ENCODE measurements at regions not wholly inside any gene's neighbourhood (a gene's known extent, or its start where the extent isn't known, plus 50 kb on each side); places are given as distances from the start of the nearest gene placed in this dataset.
A peak's percentile ranks its signal among the peaks of the same experiment; 100 is the strongest.

DNA sequence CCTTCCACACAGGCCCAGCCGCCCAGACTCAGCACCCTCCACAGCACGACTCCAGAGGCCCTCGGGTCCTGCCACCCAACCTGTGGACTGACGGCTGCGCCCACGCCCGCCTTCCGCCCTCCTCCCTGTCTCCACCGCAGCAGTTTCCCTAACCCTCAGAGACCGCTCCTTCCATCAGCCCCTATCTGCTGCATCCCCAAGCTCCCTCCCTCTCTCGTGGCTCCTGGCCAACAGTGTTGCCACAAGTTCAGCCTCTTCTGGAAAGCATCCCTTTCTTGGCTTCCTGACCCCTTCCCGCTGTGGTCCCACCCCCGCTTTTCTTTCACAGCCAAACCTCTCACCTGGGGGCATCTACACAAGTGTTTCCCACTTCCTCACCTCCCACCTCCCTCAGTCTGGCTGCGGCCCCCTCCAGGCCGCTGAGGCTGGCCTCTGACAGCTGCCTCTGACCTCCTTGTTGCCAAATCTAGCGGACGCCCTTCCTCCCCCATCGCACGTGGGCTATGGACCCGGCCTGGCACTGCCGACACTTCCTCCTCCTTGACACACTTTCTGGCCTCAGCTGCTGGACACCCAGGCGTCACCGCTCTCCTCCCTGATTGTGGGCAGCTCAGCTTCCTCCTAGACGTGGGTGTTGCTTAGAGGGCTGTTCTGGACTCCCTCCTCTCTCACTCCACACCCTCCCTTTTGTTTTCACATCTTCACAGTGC lies 168.8 kb upstream of the TLE3 start:
- Histone ChIP-seq H3K9me3 (no peaks in the 10 kb centered on the region), H3K36me3 (no peaks in the 10 kb centered on the region), H3K4me3 (no peak overlapping the region), H3K27me3 (no peaks in the 10 kb centered on the region), H3K4me1 (peaks cover 0 to 11% (median 0%) of the 10 kb centered on the region in 4 donors), H3K27ac (no peak overlapping the region)
- 54% methylated on average over 20 of the region's 24 CpGs for WGBS (ENCODE audit: insufficient coverage, low coverage, low lambda C conversion rate, missing lambda C conversion rate)
- TF ChIP-seq POLR2A (IDR thresholded peaks at IDR 0.05), result no peak
- TF ChIP-seq, protein P1, sequence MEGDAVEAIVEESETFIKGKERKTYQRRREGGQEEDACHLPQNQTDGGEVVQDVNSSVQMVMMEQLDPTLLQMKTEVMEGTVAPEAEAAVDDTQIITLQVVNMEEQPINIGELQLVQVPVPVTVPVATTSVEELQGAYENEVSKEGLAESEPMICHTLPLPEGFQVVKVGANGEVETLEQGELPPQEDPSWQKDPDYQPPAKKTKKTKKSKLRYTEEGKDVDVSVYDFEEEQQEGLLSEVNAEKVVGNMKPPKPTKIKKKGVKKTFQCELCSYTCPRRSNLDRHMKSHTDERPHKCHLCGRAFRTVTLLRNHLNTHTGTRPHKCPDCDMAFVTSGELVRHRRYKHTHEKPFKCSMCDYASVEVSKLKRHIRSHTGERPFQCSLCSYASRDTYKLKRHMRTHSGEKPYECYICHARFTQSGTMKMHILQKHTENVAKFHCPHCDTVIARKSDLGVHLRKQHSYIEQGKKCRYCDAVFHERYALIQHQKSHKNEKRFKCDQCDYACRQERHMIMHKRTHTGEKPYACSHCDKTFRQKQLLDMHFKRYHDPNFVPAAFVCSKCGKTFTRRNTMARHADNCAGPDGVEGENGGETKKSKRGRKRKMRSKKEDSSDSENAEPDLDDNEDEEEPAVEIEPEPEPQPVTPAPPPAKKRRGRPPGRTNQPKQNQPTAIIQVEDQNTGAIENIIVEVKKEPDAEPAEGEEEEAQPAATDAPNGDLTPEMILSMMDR (IDR thresholded peaks at IDR 0.05), result no peak
- intact Hi-C loops (cut with DNase I), result no loop called here
- DNase-seq, result peak; percentile 64 to 76 (median 75)
- ATAC-seq, result peak; percentile 47 to 70 (median 61)

DNA sequence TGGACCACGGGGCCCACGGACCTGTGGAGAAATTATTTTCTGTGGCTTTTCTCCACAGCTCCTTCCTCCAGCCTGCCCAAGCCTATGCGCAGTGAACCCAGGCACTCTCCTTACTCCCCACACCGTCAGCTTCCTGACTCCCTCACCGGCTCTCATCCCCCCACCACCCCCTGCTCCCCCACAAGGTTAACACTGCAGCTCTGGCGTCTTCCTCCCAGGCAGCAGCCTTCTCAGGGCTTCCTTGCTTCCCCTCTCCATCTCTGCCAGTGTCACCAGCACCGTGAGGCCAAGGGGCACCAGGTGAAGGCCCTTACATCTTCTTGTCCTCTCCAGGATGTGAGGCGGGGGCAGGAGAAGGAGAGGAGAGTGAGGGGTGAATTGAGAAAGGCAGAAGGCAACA lies 168.3 kb upstream of the TLE3 start:
- H3K27ac ChIP-seq, result no peak overlapping the region
- 65% methylated on average over 8 of the region's 8 CpGs for WGBS (ENCODE audit: insufficient coverage, low coverage, low lambda C conversion rate, missing lambda C conversion rate)
- TF ChIP-seq POLR2A (IDR thresholded peaks at IDR 0.05), result no peak
- TF ChIP-seq, protein P1 (IDR thresholded peaks at IDR 0.05), result no peak

DNA sequence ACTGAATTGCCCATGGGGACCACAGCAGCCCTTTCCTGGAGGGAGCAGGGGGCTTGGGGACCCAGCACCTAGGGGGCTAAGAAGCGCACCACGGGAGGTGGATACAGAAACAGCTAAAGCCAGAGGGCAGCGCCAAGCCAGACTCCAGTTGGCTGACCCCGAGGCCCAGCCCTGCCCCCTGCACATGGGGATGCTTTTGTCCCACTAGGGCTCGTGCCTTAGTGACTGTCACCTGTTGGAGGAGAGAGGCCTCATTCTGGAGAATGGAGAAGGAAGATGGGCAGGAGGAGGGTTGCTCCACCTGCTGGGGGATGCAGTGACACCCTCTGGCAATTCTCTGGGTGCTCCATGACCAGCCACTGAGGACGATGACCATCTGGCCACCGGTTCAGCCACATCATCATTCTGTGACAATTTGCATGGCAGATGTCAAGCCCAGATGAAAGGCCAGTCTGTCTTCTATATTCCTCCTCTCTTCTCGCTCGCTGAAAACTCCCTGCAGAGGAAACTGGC lies 167.8 kb upstream of the TLE3 start:
- 100% methylated on average over 2 of the region's 9 CpGs for WGBS (ENCODE audit: insufficient coverage, low coverage, low lambda C conversion rate, missing lambda C conversion rate)
- intact Hi-C loops (cut with DNase I), result no loop called here
- Histone ChIP-seq H3K4me1 (peaks cover 0 to 3% (median 0%) of the 10 kb centered on the region in 4 donors), H3K27me3 (no peaks in the 10 kb centered on the region), H3K36me3 (no peaks in the 10 kb centered on the region), H3K4me3 (no peak overlapping the region), H3K9me3 (no peaks in the 10 kb centered on the region), H3K27ac (no peak overlapping the region)
- peak; percentile 19 to 27 (median 25) for ATAC-seq
- DNase-seq, result no peak
- no peak for TF ChIP-seq POLR2A (IDR thresholded peaks at IDR 0.05)
- TF ChIP-seq, protein P1 (IDR thresholded peaks at IDR 0.05), result peak; percentile 16 to 37 (median 29)

More for the DNA sequence above, 168.3 kb upstream of the TLE3 start:
- Histone ChIP-seq H3K4me1 (peaks cover 0 to 7% (median 0%) of the 10 kb centered on the region in 4 donors), H3K4me3 (no peak overlapping the region), H3K36me3 (no peaks in the 10 kb centered on the region), H3K27me3 (no peaks in the 10 kb centered on the region), H3K9me3 (no peaks in the 10 kb centered on the region)
- DNase-seq (no peak), ATAC-seq (no peak)
- intact Hi-C loops (cut with DNase I), result no loop called here

DNA sequence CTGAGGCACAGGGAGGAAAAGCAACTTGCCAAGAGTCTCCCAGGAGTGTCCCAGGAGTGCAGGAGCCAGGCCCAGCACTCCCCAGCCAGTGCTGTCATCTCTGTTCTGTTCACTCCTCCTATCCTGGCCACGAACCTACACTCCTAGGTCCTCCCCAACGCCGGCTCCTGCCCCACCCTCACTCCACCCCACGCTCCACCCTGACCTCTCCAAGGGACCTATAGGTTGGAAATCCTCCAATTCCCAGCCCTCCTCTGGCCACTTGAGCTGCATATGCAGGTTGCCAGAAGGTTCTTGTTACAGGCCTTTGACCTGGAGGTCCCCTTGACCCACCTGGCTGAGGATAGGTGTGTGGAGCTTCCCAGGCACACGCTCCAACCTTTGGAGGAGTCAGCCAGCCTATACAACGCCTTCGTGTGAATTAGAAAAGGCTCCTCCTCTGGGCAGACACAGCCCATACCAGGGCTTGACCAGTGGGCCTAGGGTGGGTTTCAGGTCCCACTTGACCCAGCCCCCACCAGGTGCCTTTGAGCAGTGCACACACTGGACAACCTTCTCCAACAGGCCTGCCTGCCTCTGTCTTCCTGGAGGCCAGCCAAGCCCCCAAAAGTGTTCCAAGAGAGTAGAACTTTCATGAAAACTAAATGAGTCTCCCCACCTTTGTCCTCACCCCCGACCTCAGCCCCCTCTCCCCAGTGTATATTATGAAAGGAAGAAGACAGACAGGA lies 167.2 kb upstream of the TLE3 start:
- 72% methylated on average over 4 of the region's 8 CpGs for WGBS (ENCODE audit: insufficient coverage, low coverage, low lambda C conversion rate, missing lambda C conversion rate)
- TF ChIP-seq, protein P1 (IDR thresholded peaks at IDR 0.05), result no peak
- no peak for TF ChIP-seq POLR2A (IDR thresholded peaks at IDR 0.05)
- no peaks in the 10 kb centered on the region for H3K27me3 ChIP-seq
- no peaks in the 10 kb centered on the region for H3K36me3 ChIP-seq
- no peak overlapping the region for H3K4me3 ChIP-seq
- H3K4me1 ChIP-seq, result peaks cover 0 to 3% (median 0%) of the 10 kb centered on the region in 4 donors
- no peak for DNase-seq
- no peak overlapping the region for H3K27ac ChIP-seq
- no peaks in the 10 kb centered on the region for H3K9me3 ChIP-seq
- intact Hi-C loops (cut with DNase I), result no loop called here
- ATAC-seq, result no peak
